Activated B cell treated with CpG ODN at 0.5 μM for 24 hours (primary cell): ENCODE measurements at regions not wholly inside any gene's neighbourhood (a gene's known extent, or its start where the extent isn't known, plus 50 kb on each side); places are given as distances from the start of the nearest gene placed in this dataset.
"Not testable (repeated sequence)": the region's sequence is repeated elsewhere in the genome, so short reads cannot be mapped to it uniquely, and the experiment has no call there.

Source experiments
- ATAC-seq: fragments of 200-7000 bp; cut with Tn5 transposase; one replicate; pipeline ENCODE4 v1.10.0; 2021; ENCODE audit warnings: low read depth, mild to moderate bottlenecking, moderate library complexity
- CTCF ChIA-PET: fragments of 350-600 bp; sonication (Branson Sonifier 250); formaldehyde crosslinking; loops from one replicate; lab custom pipeline; 2021; ENCODE audit warnings: antibody characterized with exemption; lab: Charles Lee
- POLR2A ChIA-PET: fragments of 350-600 bp; sonication (Branson Sonifier 250); formaldehyde crosslinking; loops from one replicate; lab custom pipeline; 2021; ENCODE audit warnings: antibody characterized with exemption; lab: Charles Lee
- DNase-seq: peaks from one replicate; pipeline ENCODE4 v3.0.0; 2022
- H3K27ac Mint-ChIP-seq: one replicate; pipeline ENCODE4 v1.8.0; 2020; ENCODE audit warnings: mixed read lengths
- H3K27me3 Mint-ChIP-seq: one replicate; pipeline ENCODE4 v1.8.0; 2021; ENCODE audit warnings: mixed read lengths
- H3K36me3 Mint-ChIP-seq: one replicate; pipeline ENCODE4 v1.8.0; 2021; ENCODE audit warnings: low read depth, mixed read lengths
- H3K4me1 Mint-ChIP-seq: one replicate; pipeline ENCODE4 v1.8.0; 2021; ENCODE audit warnings: mixed read lengths
- H3K4me3 Mint-ChIP-seq: one replicate; pipeline ENCODE4 v1.8.0; 2020; ENCODE audit warnings: mild to moderate bottlenecking, mixed read lengths
- H3K9me3 Mint-ChIP-seq: one replicate; pipeline ENCODE4 v1.8.0; 2020; ENCODE audit warnings: mixed read lengths
- CTCF ChIP-seq: fragments of 200-600 bp; IDR thresholded peaks from one replicate; pipeline ENCODE4 v1.8.0; 2022; ENCODE audit warnings: antibody characterized with exemption, mild to moderate bottlenecking
- intact Hi-C: fragments of 100-400 bp; cut with micrococcal nuclease; formaldehyde crosslinking; loops from one replicate; pipeline ENCODE4 v1.15.1; 2024

- DNase-seq (no peak), ATAC-seq (no peak)
- ChIA-PET POLR2A (no interaction called here), CTCF (no interaction called here)
- H3K4me1 Mint-ChIP-seq: no peaks in the 10 kb centered on the region
- intact Hi-C loops: no loop called here
- H3K9me3 Mint-ChIP-seq: peaks cover 15% of the 10 kb centered on the region
- no peaks in the 10 kb centered on the region for H3K36me3 Mint-ChIP-seq
- peaks cover 30% of the 10 kb centered on the region for H3K27me3 Mint-ChIP-seq
- H3K27ac Mint-ChIP-seq: no peak overlapping the region
- no peak overlapping the region for H3K4me3 Mint-ChIP-seq
- TF ChIP-seq CTCF: no peak
These were observed 68.1 kb upstream of the IFFO2 start for GRCh38 chr1:19024532-19024931.

GRCh38 chr1:19023787-19024186, 67.3 kb upstream of the IFFO2 start:
- Mint-ChIP-seq H3K36me3 (no peaks in the 10 kb centered on the region), H3K4me1 (no peaks in the 10 kb centered on the region), H3K4me3 (no peak overlapping the region), H3K27me3 (peaks cover 36% of the 10 kb centered on the region), H3K9me3 (peaks cover 19% of the 10 kb centered on the region), H3K27ac (no peak overlapping the region)
- ChIA-PET CTCF (no interaction called here), POLR2A (no interaction called here)
- ATAC-seq: no peak
- TF ChIP-seq CTCF: no peak
- DNase-seq: no peak
- intact Hi-C loops: no loop called here

GRCh38 chr1:19021845-19022244, 65.4 kb upstream of the IFFO2 start:
- no peak for TF ChIP-seq CTCF
- POLR2A ChIA-PET: no interaction called here
- Mint-ChIP-seq H3K4me3 (no peak overlapping the region), H3K4me1 (no peaks in the 10 kb centered on the region), H3K36me3 (no peaks in the 10 kb centered on the region), H3K9me3 (peaks cover 19% of the 10 kb centered on the region), H3K27ac (no peak overlapping the region), H3K27me3 (peaks cover 25% of the 10 kb centered on the region)
- CTCF ChIA-PET: no interaction called here
- DNase-seq (no peak), ATAC-seq (no peak)
- intact Hi-C loops: no loop called here

GRCh38 chr1:19019288-19019687, 62.8 kb upstream of the IFFO2 start:
- H3K27ac Mint-ChIP-seq: not testable (repeated sequence)

GRCh38 chr1:19015476-19015875, 59.0 kb upstream of the IFFO2 start:
- no peak overlapping the region for H3K4me3 Mint-ChIP-seq
- no peak overlapping the region for H3K27ac Mint-ChIP-seq
- H3K4me1 Mint-ChIP-seq: peaks cover 9% of the 10 kb centered on the region
- intact Hi-C loops: no loop called here
- ATAC-seq (no peak), DNase-seq (no peak)
- H3K36me3 Mint-ChIP-seq: no peaks in the 10 kb centered on the region
- peaks cover 4% of the 10 kb centered on the region for H3K9me3 Mint-ChIP-seq
- CTCF ChIA-PET: no interaction called here
- POLR2A ChIA-PET: no interaction called here
- no peak for TF ChIP-seq CTCF
- H3K27me3 Mint-ChIP-seq: peaks cover 18% of the 10 kb centered on the region

More at GRCh38 chr1:19019288-19019687, 62.8 kb upstream of the IFFO2 start:
- peaks cover 20% of the 10 kb centered on the region for H3K27me3 Mint-ChIP-seq
- CTCF ChIA-PET, ATAC-seq, DNase-seq, H3K4me3 Mint-ChIP-seq, H3K4me1 Mint-ChIP-seq, intact Hi-C loops, H3K36me3 Mint-ChIP-seq, POLR2A ChIA-PET: not testable (repeated sequence)
- H3K9me3 Mint-ChIP-seq: peaks cover 14% of the 10 kb centered on the region

GRCh38 chr1:19014765-19015164, 58.3 kb upstream of the IFFO2 start:
- Mint-ChIP-seq H3K27ac (no peak overlapping the region), H3K4me3 (no peak overlapping the region), H3K36me3 (no peaks in the 10 kb centered on the region), H3K4me1 (peaks cover 9% of the 10 kb centered on the region), H3K27me3 (peaks cover 15% of the 10 kb centered on the region), H3K9me3 (peaks cover 4% of the 10 kb centered on the region)
- no peak for ATAC-seq
- POLR2A ChIA-PET: no interaction called here
- DNase-seq: no peak
- TF ChIP-seq CTCF: no peak
- intact Hi-C loops: no loop called here
- CTCF ChIA-PET: no interaction called here
